Epithelial cell of proximal tubule (primary cell): ENCODE measurements at regions not wholly inside any gene's neighbourhood (a gene's known extent, or its start where the extent isn't known, plus 50 kb on each side); places are given as distances from the start of the nearest gene placed in this dataset.

Experiments
- DNase-seq: peaks from one replicate; pipeline ENCODE4 v3.0.0-alpha.2; 2011; ENCODE audit warnings: low read depth
- H3K4me3 ChIP-seq: 2 replicates; pipeline ENCODE4 v1.5.1; 2011; ENCODE audit warnings: low read depth, mild to moderate bottlenecking, low read length
- CTCF ChIP-seq: conservative IDR thresholded peaks from 2 replicates; pipeline ENCODE4 v1.5.1; 2012; ENCODE audit warnings: low read depth, mild to moderate bottlenecking, low read length

DNA sequence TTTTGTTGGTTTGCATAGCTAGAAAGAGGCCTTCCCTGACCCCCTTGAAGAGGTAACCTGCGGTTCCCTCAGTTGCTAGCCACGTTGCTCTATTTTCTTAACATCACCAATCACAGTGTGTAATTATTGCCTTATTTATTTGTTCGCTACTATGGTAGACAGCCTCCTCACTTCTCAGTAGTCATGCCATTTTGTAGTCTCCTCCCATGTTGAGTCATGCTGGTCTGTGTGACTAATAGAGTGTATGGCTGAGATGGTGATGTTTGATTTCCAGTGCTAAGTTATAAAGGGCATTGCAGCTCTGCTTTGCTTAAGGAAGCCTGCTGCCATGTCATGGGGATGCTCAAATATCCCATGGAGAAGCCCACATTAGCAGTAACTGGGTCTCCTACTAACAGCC, 236.6 kb upstream of the CHD6 start:
- no peak for TF ChIP-seq CTCF
- DNase-seq, result no peak
- no peak overlapping the region for H3K4me3 ChIP-seq

GRCh38 chr20:41853806-41854205, 235.6 kb upstream of the CHD6 start:
- H3K4me3 ChIP-seq, result no peak overlapping the region
- DNase-seq, result no peak
- TF ChIP-seq CTCF, result no peak

DNA sequence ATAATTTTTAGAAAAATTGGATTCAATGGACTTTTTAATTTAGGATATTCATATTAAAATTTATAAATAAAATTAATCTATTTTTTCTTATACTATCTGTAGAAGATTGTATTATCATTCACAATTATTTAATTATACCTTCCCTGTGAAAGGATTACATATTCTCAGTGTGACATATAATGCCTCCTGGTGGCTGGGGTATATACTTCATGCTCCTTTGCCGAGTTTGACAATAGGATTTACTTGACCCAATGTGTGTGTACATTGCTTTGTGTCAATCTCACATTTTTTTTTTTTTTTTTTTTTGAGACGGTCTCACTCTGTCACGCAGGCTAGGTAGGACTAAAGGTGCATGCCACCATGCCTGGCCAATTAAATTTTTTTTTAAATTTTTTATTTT, 230.0 kb upstream of the CHD6 start:
- no peak for DNase-seq
- TF ChIP-seq CTCF, result peak; percentile 15
- no peak overlapping the region for H3K4me3 ChIP-seq

GRCh38 chr20:41837669-41838224, 219.6 kb upstream of the CHD6 start:
- DNase-seq, result no peak
- H3K4me3 ChIP-seq, result no peak overlapping the region
- TF ChIP-seq CTCF, result no peak

DNA sequence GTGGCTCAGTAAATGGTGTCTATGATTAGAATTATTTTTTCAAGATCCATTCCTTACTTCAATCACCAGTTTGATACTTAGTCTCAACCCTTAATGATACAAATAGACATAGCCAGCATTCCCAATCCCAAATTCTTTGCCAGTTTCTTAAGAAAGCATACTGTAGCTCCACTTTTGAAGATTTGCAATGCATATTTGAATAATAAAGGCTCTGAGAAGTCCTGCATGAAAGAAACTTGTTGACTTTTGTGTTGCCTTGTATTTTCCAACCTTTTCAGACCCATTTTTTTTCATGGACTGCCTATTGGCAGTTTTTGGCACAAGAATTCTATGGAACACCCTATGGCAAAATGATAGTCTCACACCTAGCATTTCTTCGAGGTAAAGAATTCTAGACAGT, 215.6 kb upstream of the CHD6 start:
- no peak for TF ChIP-seq CTCF
- no peak overlapping the region for H3K4me3 ChIP-seq
- DNase-seq, result no peak

- TF ChIP-seq CTCF, result no peak
- H3K4me3 ChIP-seq, result no peak overlapping the region
- DNase-seq, result no peak
Observed at GRCh38 chr20:41830702-41831101, 212.5 kb upstream of the CHD6 start.

- no peak overlapping the region for H3K4me3 ChIP-seq
- no peak for DNase-seq
- TF ChIP-seq CTCF, result no peak
Observed at GRCh38 chr20:41819436-41819835, 201.3 kb upstream of the CHD6 start.
